ENCODE measurements at regions not wholly inside any gene's neighbourhood (a gene's known extent, or its start where the extent isn't known, plus 50 kb on each side); places are given as distances from the start of the nearest gene placed in this dataset.

DNA sequence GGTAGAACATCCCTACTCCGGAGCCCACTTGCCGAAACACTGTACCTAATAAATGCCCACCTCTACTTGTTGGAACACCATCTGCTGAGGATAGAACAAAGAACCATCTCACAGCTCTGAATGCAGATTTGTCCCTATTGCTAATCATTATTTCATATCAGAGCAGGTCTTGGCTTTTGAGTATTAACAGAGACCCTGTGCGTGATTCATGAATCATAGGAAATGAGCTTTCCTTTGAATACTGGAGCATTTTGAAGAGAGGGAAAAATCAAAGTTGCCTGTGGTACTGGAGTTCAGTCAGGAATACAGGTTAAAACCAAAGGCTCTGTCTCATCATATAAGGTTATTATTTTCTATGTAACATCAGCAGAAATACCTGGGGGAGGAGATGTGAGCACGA, 1132.3 kb downstream of the XPNPEP1 start:
- TF ChIP-seq, protein P1, sequence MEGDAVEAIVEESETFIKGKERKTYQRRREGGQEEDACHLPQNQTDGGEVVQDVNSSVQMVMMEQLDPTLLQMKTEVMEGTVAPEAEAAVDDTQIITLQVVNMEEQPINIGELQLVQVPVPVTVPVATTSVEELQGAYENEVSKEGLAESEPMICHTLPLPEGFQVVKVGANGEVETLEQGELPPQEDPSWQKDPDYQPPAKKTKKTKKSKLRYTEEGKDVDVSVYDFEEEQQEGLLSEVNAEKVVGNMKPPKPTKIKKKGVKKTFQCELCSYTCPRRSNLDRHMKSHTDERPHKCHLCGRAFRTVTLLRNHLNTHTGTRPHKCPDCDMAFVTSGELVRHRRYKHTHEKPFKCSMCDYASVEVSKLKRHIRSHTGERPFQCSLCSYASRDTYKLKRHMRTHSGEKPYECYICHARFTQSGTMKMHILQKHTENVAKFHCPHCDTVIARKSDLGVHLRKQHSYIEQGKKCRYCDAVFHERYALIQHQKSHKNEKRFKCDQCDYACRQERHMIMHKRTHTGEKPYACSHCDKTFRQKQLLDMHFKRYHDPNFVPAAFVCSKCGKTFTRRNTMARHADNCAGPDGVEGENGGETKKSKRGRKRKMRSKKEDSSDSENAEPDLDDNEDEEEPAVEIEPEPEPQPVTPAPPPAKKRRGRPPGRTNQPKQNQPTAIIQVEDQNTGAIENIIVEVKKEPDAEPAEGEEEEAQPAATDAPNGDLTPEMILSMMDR (IDR thresholded peaks at IDR 0.05; ENCODE audit: low read length) = no peak
- TF ChIP-seq EZH2 (IDR thresholded peaks at IDR 0.05; ENCODE audit: borderline replicate concordance, low read length) = no peak

All from OCI-LY1 (cell line).